Right cardiac atrium (tissue), 5 donors: ENCODE measurements at regions not wholly inside any gene's neighbourhood (a gene's known extent, or its start where the extent isn't known, plus 50 kb on each side); places are given as distances from the start of the nearest gene placed in this dataset.

Experiments used
- ATAC-seq, 2 donors: fragments of 200-7000 bp; cut with Tn5 transposase; one replicate each; pipeline versions ENCODE4 v1.8.0 to v1.9.1; 2020; ENCODE audit warnings: moderate library complexity in 2 of 2, mild to moderate bottlenecking in 1 of 2
- DNase-seq, 3 donors: peaks; one replicate each; pipeline ENCODE4 v3.0.0-alpha.2; 2020
- H3K27ac ChIP-seq: one replicate; pipeline ENCODE4 v1.5.1; 2013; ENCODE audit warnings: mild to moderate bottlenecking, low read length, control low read depth, moderate library complexity
- H3K27me3 ChIP-seq: one replicate; pipeline ENCODE4 v1.6.1; 2013; ENCODE audit not compliant: control insufficient read depth, insufficient read depth
- H3K4me1 ChIP-seq: one replicate; pipeline ENCODE4 v1.6.1; 2013; ENCODE audit warnings: low read length; ENCODE audit not compliant: control insufficient read depth, insufficient read depth
- H3K4me3 ChIP-seq: one replicate; pipeline ENCODE4 v1.5.1; 2013; ENCODE audit warnings: low read length, control low read depth
- H3K9me3 ChIP-seq: one replicate; pipeline ENCODE4 v1.6.1; 2013; ENCODE audit warnings: low read length; ENCODE audit not compliant: control insufficient read depth
- WGBS: extraction: QIAGEN DNeasy Blood & Tissue Kit; methylation state at CpG from one replicate; pipeline ENCODE4 v1.1.7; 2013; 5-methylcytosine and 5-hydroxymethylcytosine counted together
- intact Hi-C, 4 donors: fragments of 100-400 bp; cut with DNase I; formaldehyde crosslinking; loops; one replicate each; pipeline versions ENCODE4 v1.11.0 to v1.14.0; 2022 to 2023
- donor health status: healthy with polysubstance abuse.
- donor health status: DM: no; HTN: yes; CAD: no.
- donor health status: DM: no; HTN: no; CAD: no.
- donor health status: DM: no; HTN: yes; CAD: no; lungs with severe emphysema.
- donor health status: DM: yes; HTN: yes; CAD: no.

- Histone ChIP-seq H3K4me3 (no peak overlapping the region), H3K9me3 (no peaks in the 10 kb centered on the region), H3K27me3 (no peaks in the 10 kb centered on the region), H3K27ac (no peak overlapping the region), H3K4me1 (no peaks in the 10 kb centered on the region)
- DNase-seq (peak in 2 of 3 donors; percentile 27 to 47), ATAC-seq (no peak)
- WGBS = 88% methylated on average over 7 of the region's 7 CpGs
- intact Hi-C loops = loop anchor here in 1 of 4 donors (10.0 kb wide), 1 partner anchor 225 kb away; the partner anchor contains the start of gene KIF26A
Measured at GRCh38 chr14:104359969-104360442, 219.6 kb upstream of the C14orf180 start.

- WGBS = 80% methylated on average over 8 of the region's 8 CpGs
- DNase-seq (no peak), ATAC-seq (no peak)
- intact Hi-C loops = loop anchor here in 1 of 4 donors (10.0 kb wide), 1 partner anchor 226 kb away; the partner anchor contains the start of gene KIF26A
- Histone ChIP-seq H3K27me3 (no peaks in the 10 kb centered on the region), H3K4me1 (no peaks in the 10 kb centered on the region), H3K4me3 (no peak overlapping the region), H3K27ac (no peak overlapping the region), H3K9me3 (no peaks in the 10 kb centered on the region)
Measured at GRCh38 chr14:104360501-104360900, 219.1 kb upstream of the C14orf180 start.

- no peaks in the 10 kb centered on the region for H3K4me1 ChIP-seq
- H3K27ac ChIP-seq = no peak overlapping the region
- H3K4me3 ChIP-seq = no peak overlapping the region
- H3K9me3 ChIP-seq = no peaks in the 10 kb centered on the region
- DNase-seq (peak in 1 of 3 donors; percentile 48), ATAC-seq (no peak)
- H3K27me3 ChIP-seq = no peaks in the 10 kb centered on the region
- intact Hi-C loops = loop anchor here in 1 of 4 donors (10.0 kb wide), 1 partner anchor 226 kb away; the partner anchor contains the start of gene KIF26A
- 74% methylated on average over 14 of the region's 14 CpGs for WGBS
Measured at GRCh38 chr14:104361101-104361591, 218.4 kb upstream of the C14orf180 start.

- no peak for DNase-seq
- Histone ChIP-seq H3K9me3 (no peaks in the 10 kb centered on the region), H3K4me1 (no peaks in the 10 kb centered on the region), H3K4me3 (no peak overlapping the region), H3K27me3 (no peaks in the 10 kb centered on the region), H3K27ac (no peak overlapping the region)
- WGBS = 66% methylated on average over 20 of the region's 20 CpGs
- intact Hi-C loops = loop anchor here in 1 of 4 donors (10.0 kb wide), 1 partner anchor 227 kb away; the partner anchor contains the start of gene KIF26A
- no peak for ATAC-seq
Measured at GRCh38 chr14:104361921-104362681, 217.5 kb upstream of the C14orf180 start.

GRCh38 chr14:104362761-104363605, 216.6 kb upstream of the C14orf180 start:
- H3K4me3 ChIP-seq = no peak overlapping the region
- H3K27ac ChIP-seq = no peak overlapping the region
- H3K27me3 ChIP-seq = no peaks in the 10 kb centered on the region
- WGBS = 92% methylated on average over 19 of the region's 19 CpGs
- ATAC-seq (no peak), DNase-seq (peak in 1 of 3 donors; percentile 33)
- intact Hi-C loops = loop anchor here in 1 of 4 donors (10.0 kb wide), 1 partner anchor 228 kb away; the partner anchor contains the start of gene KIF26A
- no peaks in the 10 kb centered on the region for H3K4me1 ChIP-seq
- H3K9me3 ChIP-seq = no peaks in the 10 kb centered on the region

GRCh38 chr14:104363891-104364760, 215.4 kb upstream of the C14orf180 start:
- no peak overlapping the region for H3K27ac ChIP-seq
- H3K4me3 ChIP-seq = no peak overlapping the region
- H3K9me3 ChIP-seq = no peaks in the 10 kb centered on the region
- no peaks in the 10 kb centered on the region for H3K4me1 ChIP-seq
- WGBS = 72% methylated on average over 20 of the region's 20 CpGs
- DNase-seq = peak in 2 of 3 donors; percentile 43
- H3K27me3 ChIP-seq = no peaks in the 10 kb centered on the region
- intact Hi-C loops = loop anchor here in 1 of 4 donors (10.0 kb wide), 1 partner anchor 229 kb away; the partner anchor contains the start of gene KIF26A
- no peak for ATAC-seq

- intact Hi-C loops = loop anchor here in 1 of 4 donors (10.0 kb wide), 1 partner anchor 230 kb away; the partner anchor contains the start of gene KIF26A
- DNase-seq = peak in 1 of 3 donors; percentile 32
- 85% methylated on average over 10 of the region's 10 CpGs for WGBS
Measured at GRCh38 chr14:104364830-104365229, 214.7 kb upstream of the C14orf180 start.

GRCh38 chr14:104366931-104367865, 212.4 kb upstream of the C14orf180 start:
- no peak overlapping the region for H3K4me3 ChIP-seq
- H3K4me1 ChIP-seq = no peaks in the 10 kb centered on the region
- no peaks in the 10 kb centered on the region for H3K9me3 ChIP-seq
- no peaks in the 10 kb centered on the region for H3K27me3 ChIP-seq
- DNase-seq = peak in 2 of 3 donors; percentile 20 to 50
- H3K27ac ChIP-seq = no peak overlapping the region
- WGBS = 85% methylated on average over 16 of the region's 16 CpGs
- intact Hi-C loops = loop anchor here in 1 of 4 donors (10.0 kb wide), 1 partner anchor 232 kb away; the partner anchor contains the start of gene KIF26A
- ATAC-seq = no peak

More at GRCh38 chr14:104364830-104365229, 214.7 kb upstream of the C14orf180 start:
- no peaks in the 10 kb centered on the region for H3K27me3 ChIP-seq
- H3K4me3 ChIP-seq = no peak overlapping the region
- H3K9me3 ChIP-seq = no peaks in the 10 kb centered on the region
- no peak overlapping the region for H3K27ac ChIP-seq
- no peak for ATAC-seq
- H3K4me1 ChIP-seq = no peaks in the 10 kb centered on the region
